Pancreas (tissue), 10 donors: ENCODE measurements at regions not wholly inside any gene's neighbourhood (a gene's known extent, or its start where the extent isn't known, plus 50 kb on each side); places are given as distances from the start of the nearest gene placed in this dataset.

Experiments
- ATAC-seq, 4 donors: fragments of 200-7000 bp; cut with Tn5 transposase; one replicate each; pipeline versions ENCODE4 v1.8.0 to v1.9.1; 2020; ENCODE audit warnings: mild to moderate bottlenecking in 4 of 4, moderate library complexity in 4 of 4
- DNase-seq, 6 donors: peaks; one replicate each; pipeline ENCODE4 v3.0.0-alpha.2; 2020
- FAIRE-seq: peaks from 2 replicates; lab custom pipeline; 2012; peaks lifted over from hg19 to GRCh38; lab: Jason Lieb, UNC
- H3K27ac ChIP-seq, 4 donors: fragments of 200-600 bp; sonication (generic); 1 replicate in 3 of 4; 2 replicates in 1 of 4; pipeline versions ENCODE4 v1.5.0 to v1.8.0; 2020
- H3K27me3 ChIP-seq, 4 donors: fragments of 200-600 bp; one replicate each; pipeline ENCODE4 v1.8.0; 2021
- H3K36me3 ChIP-seq, 3 donors: fragments of 200-600 bp; sonication (generic) in 1 of 3; one replicate each; pipeline versions ENCODE4 v1.5.0 to v1.8.0; 2020 to 2021
- H3K4me1 ChIP-seq, 3 donors: fragments of 200-600 bp; one replicate each; pipeline ENCODE4 v1.8.0; 2021
- H3K4me3 ChIP-seq, 4 donors: fragments of 200-600 bp; sonication (generic) in 2 of 4; one replicate each; pipeline versions ENCODE4 v1.5.0 to v1.8.0; 2020 to 2021
- H3K9me3 ChIP-seq, 4 donors: fragments of 200-600 bp; one replicate each; pipeline ENCODE4 v1.8.0; 2021
- CTCF ChIP-seq, 4 donors: fragments of 200-600 bp; sonication (generic) in 3 of 4; IDR thresholded peaks; one replicate each; pipeline versions ENCODE4 v1.5.0 to v1.8.0; 2021; ENCODE audit warnings: antibody characterized with exemption in 4 of 4
- WGBS, 2 donors: extraction: QIAGEN DNeasy Blood & Tissue Kit; methylation state at CpG; one replicate each; pipeline ENCODE4 v1.1.7; 2013; 5-methylcytosine and 5-hydroxymethylcytosine counted together
- intact Hi-C, 3 donors: fragments of 100-400 bp; cut with DNase I; formaldehyde crosslinking; loops; one replicate each; pipeline versions ENCODE4 v1.11.1 to v1.14.2; 2022
- donor health status: healthy with polysubstance abuse.
- donor health status: DM: no; HTN: no; CAD: no; lungs with moderate emphysema.
- donor health status: DM: no; HTN: no; CAD: no.
- donor health status: control.
- donor health status: control.
- donor health status: Bipolar disorder and iron deficiency.
- donor health status: DM: yes; HTN: yes; CAD: no.
- donor health status: DM: no; HTN: no; CAD: no.
- donor health status: DM: no; HTN: no; CAD: no.
- donor health status: DM: yes; HTN: yes; CAD: no.

DNA sequence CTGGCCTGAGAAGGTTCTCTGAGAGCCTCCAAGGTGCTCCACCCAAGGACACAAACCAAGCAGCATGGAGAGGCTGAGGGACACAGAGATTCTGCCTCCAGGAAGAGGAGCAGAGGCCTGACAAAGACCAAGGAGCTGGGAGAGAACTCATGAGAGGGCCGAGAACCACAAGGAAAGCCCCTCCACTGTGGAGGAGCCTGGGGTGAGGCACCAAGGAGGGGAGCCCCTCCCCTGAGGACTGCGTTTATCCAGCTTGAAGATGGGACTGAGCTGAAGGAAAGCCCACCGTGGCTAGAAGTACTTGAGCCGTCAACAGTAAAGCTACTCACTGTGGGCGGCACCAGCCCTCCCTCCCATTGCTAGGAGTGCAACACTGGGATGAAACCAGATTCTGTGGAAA is 63.1 kb upstream of the MEF2A start:
- ATAC-seq (no peak), DNase-seq (no peak), FAIRE-seq (no peak)
- 87 to 89% methylated on average over 5 of the region's 5 CpGs for WGBS, 2 donors
- H3K27me3 ChIP-seq = no peaks in the 10 kb centered on the region
- no peaks in the 10 kb centered on the region for H3K36me3 ChIP-seq
- intact Hi-C loops = no loop called here
- peaks cover 0 to 7% (median 0%) of the 10 kb centered on the region in 3 donors for H3K4me1 ChIP-seq
- no peak overlapping the region for H3K4me3 ChIP-seq
- TF ChIP-seq CTCF (IDR thresholded peaks at IDR 0.05) = no peak
- H3K27ac ChIP-seq = no peak overlapping the region
- no peaks in the 10 kb centered on the region for H3K9me3 ChIP-seq

DNA sequence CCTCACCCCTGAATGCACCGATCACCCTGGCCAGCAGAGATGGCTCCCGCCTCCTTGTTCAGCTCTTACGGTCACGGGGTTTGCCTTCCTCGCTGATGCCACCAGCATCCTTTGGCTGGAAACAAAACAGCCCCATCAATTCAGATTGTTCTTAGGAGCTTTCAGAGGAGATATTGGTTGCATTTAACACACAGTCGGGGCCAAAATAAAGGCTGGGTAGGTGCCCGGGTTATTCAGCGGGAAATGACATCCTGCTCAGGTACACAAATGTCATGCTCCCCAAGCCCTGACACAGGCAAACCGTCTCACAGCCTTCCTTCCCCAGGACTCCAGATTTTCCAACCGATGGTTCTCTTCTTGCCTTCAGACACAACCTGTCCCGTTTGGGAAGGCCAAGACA is 62.4 kb upstream of the MEF2A start:
- DNase-seq = no peak
- H3K4me3 ChIP-seq = no peak overlapping the region
- no peaks in the 10 kb centered on the region for H3K27me3 ChIP-seq
- WGBS, 2 donors = 82 to 84% methylated on average over 11 of the region's 11 CpGs
- ATAC-seq = no peak
- H3K36me3 ChIP-seq = no peaks in the 10 kb centered on the region
- intact Hi-C loops = no loop called here
- FAIRE-seq = no peak
- TF ChIP-seq CTCF (IDR thresholded peaks at IDR 0.05) = no peak
- no peaks in the 10 kb centered on the region for H3K9me3 ChIP-seq
- peaks cover 0 to 7% (median 0%) of the 10 kb centered on the region in 3 donors for H3K4me1 ChIP-seq
- H3K27ac ChIP-seq = no peak overlapping the region

DNA sequence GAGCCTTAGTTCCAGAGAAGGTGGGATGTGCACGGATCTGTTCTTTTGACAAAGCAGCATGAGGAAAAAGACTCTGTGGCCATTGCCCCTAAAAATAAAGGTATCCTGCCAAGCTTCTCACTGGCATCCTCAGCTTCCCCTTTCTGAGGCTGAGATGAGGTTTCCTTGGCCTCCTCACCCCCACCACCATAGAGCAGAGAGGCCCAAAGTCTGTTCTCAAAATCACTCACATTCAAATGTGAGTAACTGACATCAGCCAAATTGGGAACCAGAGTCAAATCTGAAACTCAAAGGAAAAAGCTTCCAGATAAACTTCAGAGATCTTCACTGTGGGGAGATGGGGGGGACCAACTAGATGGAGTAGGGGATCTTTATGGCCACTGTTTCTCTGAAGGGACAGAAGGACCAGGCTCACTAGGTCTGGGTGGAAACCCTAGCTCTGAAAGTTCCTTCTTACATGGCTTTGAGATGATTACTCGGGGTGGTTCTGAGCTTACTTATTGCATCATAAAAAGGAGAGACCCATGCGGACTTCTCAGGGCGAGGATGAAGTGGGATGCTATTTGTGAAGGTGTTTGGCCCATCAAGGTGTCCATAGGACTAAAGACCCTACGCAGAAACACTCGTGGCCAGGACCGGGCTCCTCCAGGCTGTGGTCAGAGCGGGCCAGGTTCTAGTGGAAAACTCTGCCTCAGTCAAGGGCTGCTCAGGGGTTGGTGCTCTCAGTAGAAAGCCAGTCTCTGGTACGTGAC is 61.5 kb upstream of the MEF2A start:
- FAIRE-seq = no peak
- intact Hi-C loops = no loop called here
- 86 to 91% methylated on average over 9 of the region's 9 CpGs for WGBS, 2 donors
- no peak for DNase-seq
- Histone ChIP-seq H3K4me1 (peaks cover 0 to 7% (median 0%) of the 10 kb centered on the region in 3 donors), H3K27me3 (no peaks in the 10 kb centered on the region), H3K36me3 (no peaks in the 10 kb centered on the region), H3K9me3 (no peaks in the 10 kb centered on the region), H3K4me3 (no peak overlapping the region), H3K27ac (no peak overlapping the region)
- ATAC-seq = peak in 1 of 4 donors; percentile 22
- no peak for TF ChIP-seq CTCF (IDR thresholded peaks at IDR 0.05)

- no peak overlapping the region for H3K4me3 ChIP-seq
- no peaks in the 10 kb centered on the region for H3K36me3 ChIP-seq
- no peak overlapping the region for H3K27ac ChIP-seq
- ATAC-seq (no peak), DNase-seq (no peak), FAIRE-seq (no peak)
- TF ChIP-seq CTCF (IDR thresholded peaks at IDR 0.05) = no peak
- no peaks in the 10 kb centered on the region for H3K27me3 ChIP-seq
- no peaks in the 10 kb centered on the region for H3K9me3 ChIP-seq
- intact Hi-C loops = no loop called here
- 71 to 75% methylated on average over 8 of the region's 8 CpGs for WGBS, 2 donors
- peaks cover 0 to 7% (median 0%) of the 10 kb centered on the region in 3 donors for H3K4me1 ChIP-seq
Observed at GRCh38 chr15:99504823-99505551, 60.8 kb upstream of the MEF2A start.

- TF ChIP-seq CTCF (IDR thresholded peaks at IDR 0.05) = no peak
- DNase-seq (no peak), ATAC-seq (no peak), FAIRE-seq (no peak)
- Histone ChIP-seq H3K36me3 (no peaks in the 10 kb centered on the region), H3K4me1 (peaks cover 0 to 7% (median 0%) of the 10 kb centered on the region in 3 donors), H3K27me3 (no peaks in the 10 kb centered on the region), H3K4me3 (no peak overlapping the region), H3K9me3 (no peaks in the 10 kb centered on the region), H3K27ac (no peak overlapping the region)
- intact Hi-C loops = no loop called here
- WGBS, 2 donors = 93% methylated on average over 3 of the region's 3 CpGs
Observed at GRCh38 chr15:99506399-99506798, 59.4 kb upstream of the MEF2A start.
